Lower lobe of right lung (tissue), 2 donors: ENCODE measurements at regions not wholly inside any gene's neighbourhood (a gene's known extent, or its start where the extent isn't known, plus 50 kb on each side); places are given as distances from the start of the nearest gene placed in this dataset.

Source experiments
- ATAC-seq, 2 donors: fragments of 200-7000 bp; cut with Tn5 transposase; one replicate each; pipeline ENCODE4 v1.9.1; 2020 to 2022; ENCODE audit warnings: mild to moderate bottlenecking in 2 of 2, moderate library complexity in 2 of 2
- DNase-seq: peaks from one replicate; pipeline ENCODE4 v3.0.0-alpha.2; 2020
- H3K27ac ChIP-seq: fragments of 200-600 bp; one replicate; pipeline ENCODE4 v1.8.0; 2022
- H3K27me3 ChIP-seq: fragments of 200-600 bp; one replicate; pipeline ENCODE4 v1.8.0; 2022; ENCODE audit warnings: low read depth
- H3K36me3 ChIP-seq: fragments of 200-600 bp; one replicate; pipeline ENCODE4 v1.8.0; 2022; ENCODE audit warnings: mild to moderate bottlenecking
- H3K4me1 ChIP-seq: fragments of 200-600 bp; one replicate; pipeline ENCODE4 v1.8.0; 2022
- H3K4me3 ChIP-seq: fragments of 200-600 bp; one replicate; pipeline ENCODE4 v1.8.0; 2022; ENCODE audit warnings: mild to moderate bottlenecking
- H3K9me3 ChIP-seq: fragments of 200-600 bp; one replicate; pipeline ENCODE4 v1.8.0; 2022
- intact Hi-C: fragments of 100-400 bp; cut with DNase I; formaldehyde crosslinking; loops from one replicate; pipeline ENCODE4 v1.11.0; 2022
- TF ChIP-seq, protein P1 (sequence below): fragments of 200-600 bp; IDR thresholded peaks from one replicate; pipeline ENCODE4 v1.8.0; 2022; ENCODE audit warnings: antibody characterized with exemption, mild to moderate bottlenecking
- donor health status: DM: no; HTN: yes; CAD: no; lungs with severe emphysema.

DNA sequence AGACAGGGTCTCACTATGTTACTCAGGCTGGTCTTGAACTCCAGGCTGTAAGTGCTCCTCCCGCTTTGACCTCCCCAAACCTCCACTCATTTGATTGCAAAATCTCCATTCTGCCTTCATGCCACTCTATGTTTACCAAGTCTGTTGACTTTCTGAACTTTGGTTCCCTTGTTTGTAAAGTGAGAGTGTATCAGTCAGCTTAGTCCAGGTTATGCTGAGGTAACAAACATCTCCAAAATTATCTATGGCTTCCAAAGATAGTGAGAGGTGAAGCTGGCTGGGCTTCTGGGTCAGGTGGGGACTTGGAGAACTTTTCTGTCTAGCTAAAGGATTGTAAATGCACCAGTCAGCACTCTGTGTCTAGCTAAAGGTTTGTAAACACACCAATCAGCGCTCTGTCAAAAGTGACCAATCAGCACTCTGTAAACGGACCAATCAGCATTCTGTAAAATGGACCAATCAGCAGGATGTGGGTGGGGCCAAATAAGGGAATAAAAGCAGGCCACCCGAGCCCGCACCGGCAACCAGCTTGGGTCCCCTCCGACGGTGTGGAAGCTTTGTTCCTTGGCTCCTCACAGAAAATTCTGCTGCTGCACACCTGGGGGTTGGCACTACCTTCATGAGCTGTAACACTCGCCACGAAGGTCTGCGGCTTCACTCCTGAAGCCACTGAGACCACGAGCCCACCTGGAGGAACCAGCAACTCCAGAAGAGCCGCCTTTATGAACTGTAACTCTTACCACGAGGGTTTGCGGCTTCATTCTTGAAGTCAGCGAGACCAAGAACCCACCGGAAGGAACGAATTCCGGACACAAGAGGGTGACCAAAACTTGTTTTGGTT is 109.3 kb downstream of the MIAT start:
- TF ChIP-seq, protein P1, sequence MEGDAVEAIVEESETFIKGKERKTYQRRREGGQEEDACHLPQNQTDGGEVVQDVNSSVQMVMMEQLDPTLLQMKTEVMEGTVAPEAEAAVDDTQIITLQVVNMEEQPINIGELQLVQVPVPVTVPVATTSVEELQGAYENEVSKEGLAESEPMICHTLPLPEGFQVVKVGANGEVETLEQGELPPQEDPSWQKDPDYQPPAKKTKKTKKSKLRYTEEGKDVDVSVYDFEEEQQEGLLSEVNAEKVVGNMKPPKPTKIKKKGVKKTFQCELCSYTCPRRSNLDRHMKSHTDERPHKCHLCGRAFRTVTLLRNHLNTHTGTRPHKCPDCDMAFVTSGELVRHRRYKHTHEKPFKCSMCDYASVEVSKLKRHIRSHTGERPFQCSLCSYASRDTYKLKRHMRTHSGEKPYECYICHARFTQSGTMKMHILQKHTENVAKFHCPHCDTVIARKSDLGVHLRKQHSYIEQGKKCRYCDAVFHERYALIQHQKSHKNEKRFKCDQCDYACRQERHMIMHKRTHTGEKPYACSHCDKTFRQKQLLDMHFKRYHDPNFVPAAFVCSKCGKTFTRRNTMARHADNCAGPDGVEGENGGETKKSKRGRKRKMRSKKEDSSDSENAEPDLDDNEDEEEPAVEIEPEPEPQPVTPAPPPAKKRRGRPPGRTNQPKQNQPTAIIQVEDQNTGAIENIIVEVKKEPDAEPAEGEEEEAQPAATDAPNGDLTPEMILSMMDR, result no peak
- H3K4me1 ChIP-seq, result no peaks in the 10 kb centered on the region
- H3K27me3 ChIP-seq, result no peaks in the 10 kb centered on the region
- intact Hi-C loops, result no loop called here
- no peak for ATAC-seq
- peaks cover 3% of the 10 kb centered on the region for H3K9me3 ChIP-seq
- no peak for DNase-seq
- no peak overlapping the region for H3K27ac ChIP-seq
- no peaks in the 10 kb centered on the region for H3K36me3 ChIP-seq
- no peak overlapping the region for H3K4me3 ChIP-seq

DNA sequence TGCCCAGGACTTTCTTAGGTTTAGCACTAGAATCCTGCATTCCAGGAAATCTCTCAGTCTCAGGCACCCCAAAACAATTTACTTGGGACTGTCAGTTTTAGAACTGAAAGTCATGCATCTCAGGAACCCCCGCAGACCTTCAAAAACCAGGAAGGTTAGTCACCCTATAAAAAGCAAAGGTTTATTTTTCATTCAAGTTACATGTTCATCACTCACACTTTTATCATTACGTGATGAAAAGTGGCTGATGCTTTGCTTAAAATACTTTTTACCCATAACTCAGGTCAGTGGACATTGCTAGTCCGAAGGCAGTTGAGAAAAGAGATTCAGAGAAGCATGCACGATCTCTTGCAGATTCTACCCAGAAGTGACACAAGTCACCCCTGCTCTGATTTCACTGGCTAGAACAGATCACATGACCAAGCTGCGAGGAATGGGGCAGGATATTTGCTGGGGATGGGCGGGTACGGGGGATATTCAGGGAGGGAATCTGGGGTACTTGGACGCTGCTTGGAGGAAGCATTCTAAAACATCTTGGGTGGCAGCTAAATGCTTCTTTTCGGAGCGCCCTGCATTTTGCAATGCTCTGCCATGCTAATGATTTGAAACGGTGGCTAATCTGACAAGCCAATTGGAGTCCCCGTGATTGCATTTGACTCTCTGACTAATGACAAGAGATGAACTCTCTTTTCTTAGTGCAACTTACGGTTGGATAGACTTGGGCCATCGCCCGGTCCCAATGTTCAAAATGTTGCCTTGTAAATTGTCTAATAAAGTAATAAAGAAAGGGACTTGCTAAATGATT is 110.2 kb downstream of the MIAT start:
- peaks cover 3% of the 10 kb centered on the region for H3K9me3 ChIP-seq
- ATAC-seq, result no peak
- intact Hi-C loops, result no loop called here
- DNase-seq, result no peak
- no peaks in the 10 kb centered on the region for H3K36me3 ChIP-seq
- no peaks in the 10 kb centered on the region for H3K4me1 ChIP-seq
- no peaks in the 10 kb centered on the region for H3K27me3 ChIP-seq
- H3K4me3 ChIP-seq, result no peak overlapping the region
- TF ChIP-seq, protein P1, result no peak
- no peak overlapping the region for H3K27ac ChIP-seq

DNA sequence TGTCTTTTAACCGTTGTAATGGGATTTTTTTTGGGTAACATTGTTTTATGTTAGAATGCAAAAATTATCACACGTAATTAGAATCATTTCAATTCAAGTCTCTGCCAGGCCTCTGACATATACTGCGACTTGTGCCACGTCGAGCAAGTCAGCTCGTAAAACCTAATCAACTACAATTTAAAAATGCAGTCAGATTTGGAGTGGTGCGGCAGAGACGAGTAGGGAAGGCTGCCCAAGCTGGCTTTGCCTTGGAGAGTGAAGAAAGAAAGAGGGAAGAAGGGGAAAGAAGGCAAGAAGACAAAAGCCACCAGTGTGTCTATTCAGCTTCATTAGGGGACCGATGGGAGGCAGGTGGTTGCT is 110.7 kb downstream of the MIAT start:
- TF ChIP-seq, protein P1, result no peak
- no peaks in the 10 kb centered on the region for H3K36me3 ChIP-seq
- H3K27ac ChIP-seq, result no peak overlapping the region
- intact Hi-C loops, result no loop called here
- no peak overlapping the region for H3K4me3 ChIP-seq
- ATAC-seq (no peak), DNase-seq (no peak)
- H3K9me3 ChIP-seq, result peaks cover 3% of the 10 kb centered on the region
- no peaks in the 10 kb centered on the region for H3K4me1 ChIP-seq
- no peaks in the 10 kb centered on the region for H3K27me3 ChIP-seq

DNA sequence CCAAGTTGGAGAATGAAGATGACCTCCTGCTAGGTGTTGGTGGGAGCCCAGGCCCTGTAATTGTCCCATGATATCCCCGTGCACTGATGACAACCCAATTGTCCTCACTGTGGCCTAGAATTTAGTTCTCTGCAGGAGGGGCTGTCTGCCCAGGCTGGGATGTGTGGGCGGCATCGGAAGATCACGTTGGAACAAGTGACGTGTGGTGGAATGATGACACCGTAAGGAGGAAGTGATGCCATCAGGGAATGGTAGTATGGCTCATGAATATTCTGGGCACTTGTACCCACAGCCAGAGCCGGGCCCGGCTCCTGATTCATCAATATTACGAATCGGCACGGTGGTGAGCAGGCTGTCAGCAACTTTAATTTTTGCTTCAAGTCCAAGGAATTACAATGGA is 111.6 kb downstream of the MIAT start:
- Histone ChIP-seq H3K36me3 (no peaks in the 10 kb centered on the region), H3K4me3 (no peak overlapping the region), H3K27ac (no peak overlapping the region), H3K4me1 (no peaks in the 10 kb centered on the region), H3K27me3 (no peaks in the 10 kb centered on the region), H3K9me3 (peaks cover 3% of the 10 kb centered on the region)
- DNase-seq, result no peak
- TF ChIP-seq, protein P1, result no peak
- intact Hi-C loops, result no loop called here
- no peak for ATAC-seq

DNA sequence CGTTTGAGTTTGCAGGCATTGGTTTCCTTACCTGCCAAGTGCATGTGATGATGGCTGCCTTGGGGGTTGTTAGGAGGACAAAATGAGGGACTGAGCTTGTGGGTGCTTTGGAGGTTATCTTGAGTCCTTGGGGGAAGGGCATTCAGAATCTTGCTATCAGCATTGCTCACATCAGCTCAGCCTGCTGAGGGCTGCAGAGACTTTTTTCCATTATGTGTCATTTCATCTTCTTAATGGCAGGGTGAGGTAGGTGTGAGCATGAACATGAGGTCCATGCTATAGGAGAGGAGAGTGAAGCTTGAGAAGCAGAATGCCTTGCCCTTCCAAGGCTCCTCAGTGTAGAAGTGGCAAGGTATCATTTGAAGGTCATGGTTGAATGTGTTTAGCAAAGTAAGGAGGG is 112.3 kb downstream of the MIAT start:
- no peak for ATAC-seq
- no peaks in the 10 kb centered on the region for H3K4me1 ChIP-seq
- TF ChIP-seq, protein P1, result no peak

More for the DNA sequence above, 112.3 kb downstream of the MIAT start:
- Histone ChIP-seq H3K4me3 (no peak overlapping the region), H3K9me3 (peaks cover 3% of the 10 kb centered on the region), H3K36me3 (no peaks in the 10 kb centered on the region), H3K27ac (no peak overlapping the region), H3K27me3 (no peaks in the 10 kb centered on the region)
- intact Hi-C loops, result no loop called here
- no peak for DNase-seq
